Endothelial cell of umbilical vein (primary cell): ENCODE measurements at regions not wholly inside any gene's neighbourhood (a gene's known extent, or its start where the extent isn't known, plus 50 kb on each side); places are given as distances from the start of the nearest gene placed in this dataset.

Source experiments
- BruUV-seq: library from RNA; stranded (reverse); fragments of 400-500 nt; replicated peaks from 2 replicates; lab custom pipeline; 2021; lab: Mats Ljungman, UMichigan
- CTCF ChIA-PET: fragments of 300-600, 350-600 bp; sonication (Branson Sonifier 250); formaldehyde crosslinking; loops from one replicate; lab custom pipeline; 2021; ENCODE audit warnings: antibody characterized with exemption, inconsistent platforms; lab: Charles Lee
- POLR2A ChIA-PET: fragments of 300-600, 350-600 bp; sonication (Branson Sonifier 250); formaldehyde crosslinking; loops from one replicate; lab custom pipeline; 2021; ENCODE audit warnings: antibody characterized with exemption, inconsistent platforms; lab: Charles Lee
- DNase-seq: peaks from one replicate; pipeline ENCODE4 v3.0.0-alpha.2; 2011; ENCODE audit warnings: low read depth, low spot score
- FAIRE-seq: peaks from 2 replicates; lab custom pipeline; 2011; peaks lifted over from hg19 to GRCh38; lab: Jason Lieb, UNC
- H2AFZ ChIP-seq: 2 replicates; pipeline ENCODE4 v1.6.0; 2012; ENCODE audit warnings: low read depth, low read length, control low read depth, inconsistent platforms
- H3K27ac ChIP-seq: 2 replicates; pipeline ENCODE4 v1.5.1; 2011; ENCODE audit warnings: low read depth, mild to moderate bottlenecking, control low read depth, low read length, moderate library complexity; ENCODE audit not compliant: insufficient read depth
- H3K27me3 ChIP-seq, 2 experiments: 2 replicates each; pipeline versions ENCODE4 v1.6.0 to v1.6.1; 2011; ENCODE audit warnings: low read length in 2 of 2, mixed read lengths in 1 of 2; ENCODE audit not compliant: control insufficient read depth in 2 of 2, insufficient read depth in 2 of 2
- H3K36me3 ChIP-seq, 2 experiments: 2 replicates in 1 of 2; 3 replicates in 1 of 2; pipeline ENCODE4 v1.5.1; 2011; ENCODE audit warnings: low read length in 2 of 2, mild to moderate bottlenecking in 1 of 2, moderate library complexity in 1 of 2; ENCODE audit not compliant: control insufficient read depth in 2 of 2, insufficient read depth in 2 of 2; ENCODE audit errors: extremely low read depth in 1 of 2
- H3K4me1 ChIP-seq: 3 replicates; pipeline ENCODE4 v1.5.1; 2011; ENCODE audit warnings: mild to moderate bottlenecking, low read length; ENCODE audit not compliant: control insufficient read depth, insufficient read depth; ENCODE audit errors: extremely low read depth
- H3K4me2 ChIP-seq: 2 replicates; pipeline ENCODE4 v1.6.1; 2011; ENCODE audit warnings: low read length, control low read depth, mixed read lengths; ENCODE audit not compliant: insufficient read depth
- H3K4me3 ChIP-seq, 3 experiments: fragments of 200-600 bp in 1 of 3; sonication (generic), shearing (Covaris generic) in 1 of 3; replicated peaks in 1 of 3; 2 replicates each; pipeline ENCODE4 v1.5.1; 2011 to 2016; ENCODE audit warnings: control low read depth in 3 of 3, low read length in 3 of 3, mild to moderate bottlenecking in 2 of 3, inconsistent platforms in 1 of 3, low read depth in 1 of 3, moderate library complexity in 1 of 3; ENCODE audit not compliant: insufficient read depth in 1 of 3
- H3K79me2 ChIP-seq: 2 replicates; pipeline ENCODE4 v1.6.0; 2012; ENCODE audit warnings: low read length, inconsistent platforms; ENCODE audit not compliant: control insufficient read depth, insufficient read depth
- H3K9ac ChIP-seq: replicated peaks from 2 replicates; pipeline ENCODE3; 2011; ENCODE audit warnings: low read length, control low read depth; ENCODE audit not compliant: insufficient read depth; ENCODE audit errors: extremely low read depth
- H3K9me1 ChIP-seq: replicated peaks from 3 replicates; pipeline ENCODE4 v1.6.0; 2011; ENCODE audit warnings: mild to moderate bottlenecking, low read length; ENCODE audit not compliant: control insufficient read depth, insufficient read depth; ENCODE audit errors: extremely low read depth
- H3K9me3 ChIP-seq: replicated peaks from 2 replicates; pipeline ENCODE4 v1.5.1; 2012; ENCODE audit warnings: low read length, inconsistent platforms; ENCODE audit not compliant: control insufficient read depth, insufficient read depth
- H4K20me1 ChIP-seq: replicated peaks from 2 replicates; pipeline ENCODE3; 2011; ENCODE audit warnings: mild to moderate bottlenecking, low read length; ENCODE audit not compliant: control insufficient read depth, insufficient read depth; ENCODE audit errors: extremely low read depth
- CTCF ChIP-seq, 2 donors: IDR thresholded peaks; 1 replicate in 1 of 2; 2 replicates in 1 of 2; pipeline ENCODE4 v1.5.1; 2011; ENCODE audit warnings: low read length in 2 of 2, mild to moderate bottlenecking in 2 of 2, moderate library complexity in 2 of 2, control low read depth in 1 of 2, inconsistent platforms in 1 of 2, low read depth in 1 of 2; ENCODE audit not compliant: insufficient read depth in 1 of 2; ENCODE audit errors: extremely low read depth in 1 of 2
- EZH2 ChIP-seq: IDR thresholded peaks from 2 replicates; pipeline ENCODE4 v1.6.1; 2012; ENCODE audit warnings: borderline replicate concordance, low read depth, mild to moderate bottlenecking, moderate library complexity, low read length, inconsistent platforms; ENCODE audit not compliant: severe bottlenecking
- FOS ChIP-seq: IDR thresholded peaks from 2 replicates; pipeline ENCODE4 v1.6.1; 2011; ENCODE audit warnings: mild to moderate bottlenecking, low read length, moderate library complexity, borderline replicate concordance; ENCODE audit not compliant: insufficient read depth
- GATA2 ChIP-seq: IDR thresholded peaks from 2 replicates; pipeline ENCODE4 v1.7.0; 2011; ENCODE audit warnings: low read depth, mild to moderate bottlenecking, moderate library complexity, mixed read lengths, low read length; ENCODE audit not compliant: insufficient read length, insufficient read depth
- JUN ChIP-seq: IDR thresholded peaks from 2 replicates; pipeline ENCODE4 v1.6.1; 2011; ENCODE audit warnings: borderline replicate concordance, low read depth; ENCODE audit not compliant: insufficient read length, insufficient read depth
- MYC ChIP-seq: IDR thresholded peaks from one replicate; pipeline ENCODE4 v1.6.1; 2011; ENCODE audit warnings: mild to moderate bottlenecking, low read depth, low read length
- POLR2A ChIP-seq: IDR thresholded peaks from 2 replicates; pipeline ENCODE4 v1.6.1; 2012; ENCODE audit warnings: low read depth, mild to moderate bottlenecking, control low read depth, low read length
- POLR2AphosphoS5 ChIP-seq: IDR thresholded peaks from 2 replicates; pipeline ENCODE4 v1.6.1; 2012; ENCODE audit warnings: low read depth, mild to moderate bottlenecking, control low read depth, low read length, moderate library complexity; ENCODE audit not compliant: insufficient read depth
- dilution Hi-C: fragments of 300-500 bp; cut with MboI; formaldehyde crosslinking; loops from one replicate; pipeline ENCODE4 v1.15.0; 2019; ENCODE audit warnings: low sequenced_read_pairs; ENCODE audit not compliant: extremely low pct_ligation_motif_present
- intact Hi-C: fragments of 100-400 bp; cut with micrococcal nuclease; formaldehyde crosslinking; loops from one replicate; pipeline ENCODE4 v1.10.0; 2022
- TF ChIP-seq, protein P1 (sequence below): IDR thresholded peaks from 2 replicates; pipeline ENCODE4 v1.6.1; 2011; ENCODE audit not compliant: insufficient read depth, insufficient read length

- H3K79me2 ChIP-seq, result no peaks in the 10 kb centered on the region
- dilution Hi-C loops, result loop anchor here (25.0 kb wide), 1 partner anchor 221 kb away; no protein-coding TSS in a partner anchor
- no peak overlapping the region for H3K4me3 ChIP-seq
- no peaks in the 10 kb centered on the region for H4K20me1 ChIP-seq
- FAIRE-seq, result no peak
- no peaks in the 10 kb centered on the region for H3K9me1 ChIP-seq
- no peak for DNase-seq
- H3K9ac ChIP-seq, result no peak overlapping the region
- H2AFZ ChIP-seq, result no peak overlapping the region
- no peaks in the 10 kb centered on the region for H3K36me3 ChIP-seq
- H3K9me3 ChIP-seq, result no peaks in the 10 kb centered on the region
- BruUV-seq, result no TSS peak
- no peaks in the 10 kb centered on the region for H3K4me1 ChIP-seq
- H3K27ac ChIP-seq, result no peak overlapping the region
- ChIA-PET POLR2A (no interaction called here), CTCF (no interaction called here)
- peaks cover 2 to 6% of the 10 kb centered on the region in 2 experiments for H3K27me3 ChIP-seq
- H3K4me2 ChIP-seq, result no peak overlapping the region
- no peak for TF ChIP-seq EZH2
- no peak for TF ChIP-seq FOS
- TF ChIP-seq GATA2, result no peak
- no peak for TF ChIP-seq POLR2AphosphoS5
- TF ChIP-seq, protein P1, sequence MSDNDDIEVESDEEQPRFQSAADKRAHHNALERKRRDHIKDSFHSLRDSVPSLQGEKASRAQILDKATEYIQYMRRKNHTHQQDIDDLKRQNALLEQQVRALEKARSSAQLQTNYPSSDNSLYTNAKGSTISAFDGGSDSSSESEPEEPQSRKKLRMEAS, result no peak
- TF ChIP-seq CTCF (IDR thresholded peaks at IDR 0.05; ENCODE audit: extremely low read depth in 1 of 2, insufficient read depth in 1 of 2, low read depth in 1 of 2, low read length in 2 of 2), result no peak
- TF ChIP-seq JUN, result no peak
- TF ChIP-seq POLR2A, result no peak
- TF ChIP-seq MYC, result no peak
- intact Hi-C loops, result no loop called here
Measured at GRCh38 chr1:47682786-47683350, 245.0 kb downstream of the FOXD2 start.
